RWPE2 (cell line): ENCODE measurements at regions not wholly inside any gene's neighbourhood (a gene's known extent, or its start where the extent isn't known, plus 50 kb on each side); places are given as distances from the start of the nearest gene placed in this dataset.

Source experiments
- ATAC-seq: fragments of 200-7000 bp; cut with Tn5 transposase; 3 replicates; pipeline ENCODE4 v1.9.1; 2021; ENCODE audit warnings: low read depth
- DNase-seq: peaks from one replicate; pipeline ENCODE4 v3.0.0-alpha.2; 2020; ENCODE audit warnings: low spot score
- H3K27ac ChIP-seq: fragments of 450-650 bp; 2 replicates; pipeline ENCODE4 v1.5.1; 2017; ENCODE audit warnings: mild to moderate bottlenecking; ENCODE audit not compliant: poor library complexity, severe bottlenecking
- H3K27me3 ChIP-seq: fragments of 250-450 bp; sonication (Bioruptor Pico); 2 replicates; pipeline ENCODE4 v1.5.1; 2021; ENCODE audit warnings: mild to moderate bottlenecking, moderate library complexity; ENCODE audit not compliant: insufficient read depth, poor library complexity, severe bottlenecking
- H3K36me3 ChIP-seq: fragments of 250-450 bp; sonication (Bioruptor Pico); 2 replicates; pipeline ENCODE4 v1.5.1; 2020; ENCODE audit warnings: low read depth, mild to moderate bottlenecking, moderate library complexity
- H3K4me1 ChIP-seq: fragments of 250-450 bp; sonication (Bioruptor Pico); 2 replicates; pipeline ENCODE4 v1.5.1; 2021; ENCODE audit warnings: mild to moderate bottlenecking, moderate library complexity; ENCODE audit not compliant: insufficient read depth, poor library complexity, severe bottlenecking
- H3K4me3 ChIP-seq: fragments of 250-450 bp; sonication (Bioruptor Pico); 2 replicates; pipeline ENCODE4 v1.5.1; 2021; ENCODE audit warnings: mild to moderate bottlenecking, moderate library complexity; ENCODE audit not compliant: severe bottlenecking
- H3K9me3 ChIP-seq: fragments of 250-450 bp; sonication (Bioruptor Pico); 2 replicates; pipeline ENCODE4 v1.5.1; 2021; ENCODE audit warnings: mild to moderate bottlenecking, moderate library complexity; ENCODE audit not compliant: severe bottlenecking
- CTCF ChIP-seq: fragments of 450-650 bp; IDR thresholded peaks from one replicate; pipeline ENCODE4 v1.5.1; 2017; ENCODE audit warnings: mild to moderate bottlenecking, moderate library complexity; ENCODE audit not compliant: poor library complexity, severe bottlenecking

GRCh38 chr2:200042944-200043343, 87.6 kb downstream of the MAIP1 start:
- Histone ChIP-seq H3K36me3 (no peaks in the 10 kb centered on the region), H3K4me3 (no peak overlapping the region), H3K4me1 (no peaks in the 10 kb centered on the region), H3K9me3 (no peaks in the 10 kb centered on the region), H3K27me3 (no peaks in the 10 kb centered on the region), H3K27ac (no peak overlapping the region)
- TF ChIP-seq CTCF: no peak
- ATAC-seq: no peak
- DNase-seq: no peak

GRCh38 chr2:200044453-200044852, 89.1 kb downstream of the MAIP1 start:
- TF ChIP-seq CTCF: no peak

GRCh38 chr2:200048421-200048820, 93.0 kb downstream of the MAIP1 start:
- no peaks in the 10 kb centered on the region for H3K27me3 ChIP-seq
- H3K4me3 ChIP-seq: no peak overlapping the region
- no peak for ATAC-seq
- no peaks in the 10 kb centered on the region for H3K4me1 ChIP-seq
- DNase-seq: no peak
- no peak for TF ChIP-seq CTCF
- no peaks in the 10 kb centered on the region for H3K36me3 ChIP-seq
- no peaks in the 10 kb centered on the region for H3K9me3 ChIP-seq
- H3K27ac ChIP-seq: no peak overlapping the region

More at GRCh38 chr2:200044453-200044852, 89.1 kb downstream of the MAIP1 start:
- H3K27me3 ChIP-seq: no peaks in the 10 kb centered on the region
- no peaks in the 10 kb centered on the region for H3K9me3 ChIP-seq
- no peaks in the 10 kb centered on the region for H3K4me1 ChIP-seq
- DNase-seq (no peak), ATAC-seq (no peak)
- no peaks in the 10 kb centered on the region for H3K36me3 ChIP-seq
- no peak overlapping the region for H3K4me3 ChIP-seq
- no peak overlapping the region for H3K27ac ChIP-seq

- Histone ChIP-seq H3K4me3 (no peak overlapping the region), H3K9me3 (no peaks in the 10 kb centered on the region), H3K27me3 (no peaks in the 10 kb centered on the region), H3K27ac (no peak overlapping the region), H3K36me3 (no peaks in the 10 kb centered on the region), H3K4me1 (no peaks in the 10 kb centered on the region)
- no peak for TF ChIP-seq CTCF
- DNase-seq (no peak), ATAC-seq (no peak)
Observed at GRCh38 chr2:200049086-200049485, 93.7 kb downstream of the MAIP1 start.

GRCh38 chr2:200050921-200051610, 95.7 kb downstream of the MAIP1 start:
- no peak overlapping the region for H3K27ac ChIP-seq
- H3K9me3 ChIP-seq: no peaks in the 10 kb centered on the region
- no peak overlapping the region for H3K4me3 ChIP-seq
- no peaks in the 10 kb centered on the region for H3K4me1 ChIP-seq
- TF ChIP-seq CTCF: no peak
- ATAC-seq: no peak
- no peaks in the 10 kb centered on the region for H3K36me3 ChIP-seq
- no peaks in the 10 kb centered on the region for H3K27me3 ChIP-seq
- no peak for DNase-seq
